TTC549 (cell line): ENCODE measurements at regions not wholly inside any gene's neighbourhood (a gene's known extent, or its start where the extent isn't known, plus 50 kb on each side); places are given as distances from the start of the nearest gene placed in this dataset.

Source experiments
- FAIRE-seq: peaks from 2 replicates; lab custom pipeline; 2012; peaks lifted over from hg19 to GRCh38; lab: Jason Lieb, UNC

- FAIRE-seq: no peak
These were observed 792.7 kb upstream of the CHD1 start for GRCh38 chr5:99721506-99721905.

DNA sequence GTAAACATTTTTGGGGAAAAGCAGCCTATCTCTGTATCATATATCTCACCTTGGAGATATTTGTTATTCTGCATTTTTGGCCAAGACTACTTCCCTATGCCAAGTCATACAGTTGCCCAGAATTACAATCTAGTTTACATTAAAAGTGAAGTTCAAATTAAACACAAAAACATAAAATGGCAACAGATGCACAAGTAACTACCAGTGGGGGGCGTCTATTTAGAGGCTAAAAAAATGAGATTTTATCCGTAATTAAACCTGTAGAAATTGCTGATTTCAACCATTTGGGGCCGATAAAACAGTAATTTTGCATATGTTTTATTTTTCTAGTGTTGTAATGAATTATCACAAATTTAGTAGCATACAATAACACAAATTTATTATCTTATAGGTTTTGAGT is 787.1 kb upstream of the CHD1 start:
- no peak for FAIRE-seq

DNA sequence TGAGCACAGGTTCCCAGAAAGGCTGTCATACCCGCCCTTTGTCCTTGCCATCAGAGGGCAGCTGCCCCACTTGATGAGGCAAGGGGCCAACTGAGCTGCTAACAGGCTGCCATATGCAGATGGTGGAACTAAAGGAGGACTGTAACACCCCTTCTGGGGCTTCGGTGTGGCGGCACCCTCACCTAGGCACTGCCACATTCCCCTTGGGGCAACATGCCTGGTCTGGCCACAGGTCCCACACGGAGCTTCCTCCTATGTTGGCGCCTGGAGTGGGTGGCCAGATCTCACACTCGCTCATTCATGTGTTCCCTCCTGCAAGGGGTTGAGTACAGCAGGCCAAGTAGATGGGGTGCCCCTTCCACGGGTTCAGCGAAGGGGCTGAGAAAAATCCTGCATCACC is 777.4 kb upstream of the CHD1 start:
- FAIRE-seq: no peak

- no peak for FAIRE-seq
These were observed 773.8 kb upstream of the CHD1 start for GRCh38 chr5:99702565-99702964.

GRCh38 chr5:99694884-99695283 is 766.1 kb upstream of the CHD1 start:
- no peak for FAIRE-seq

DNA sequence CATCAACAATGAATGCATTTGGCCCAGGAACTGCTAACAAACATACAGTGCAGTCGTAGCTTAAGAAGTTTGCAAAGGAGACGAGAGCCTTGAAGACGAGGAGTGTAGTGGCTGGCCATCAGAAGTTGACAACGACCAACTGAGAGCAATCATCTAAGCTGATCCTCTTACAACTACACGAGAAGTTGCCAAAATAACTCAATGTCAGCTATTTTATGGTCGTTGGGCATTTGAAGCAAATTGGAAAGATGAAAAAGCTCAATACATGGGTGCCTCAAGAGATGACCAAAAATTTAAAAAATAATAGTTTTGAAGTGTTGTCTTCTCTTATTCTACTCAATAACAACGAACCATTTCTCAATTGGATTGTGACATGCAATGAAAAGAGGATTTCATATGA is 757.7 kb upstream of the CHD1 start:
- no peak for FAIRE-seq

DNA sequence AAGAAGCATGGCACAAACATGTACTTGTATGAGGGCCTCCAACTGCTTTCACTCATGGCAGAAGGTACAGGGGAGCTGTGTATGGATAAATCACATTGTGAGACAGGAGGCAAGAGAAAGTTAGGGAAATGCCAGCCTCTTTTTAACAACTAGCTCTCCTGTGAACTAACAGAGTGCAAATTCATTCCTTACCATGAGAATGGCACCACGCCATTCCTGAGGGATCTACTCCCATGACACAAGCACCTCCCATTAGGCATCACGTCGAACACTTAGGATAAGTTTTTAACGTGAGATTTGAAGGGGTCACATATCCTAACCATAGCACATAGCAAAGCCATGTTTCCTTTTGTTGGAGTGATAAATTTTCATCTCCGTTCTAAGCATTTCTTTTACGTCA is 747.2 kb upstream of the CHD1 start:
- FAIRE-seq: no peak

GRCh38 chr5:99674101-99674500 is 745.3 kb upstream of the CHD1 start:
- no peak for FAIRE-seq

DNA sequence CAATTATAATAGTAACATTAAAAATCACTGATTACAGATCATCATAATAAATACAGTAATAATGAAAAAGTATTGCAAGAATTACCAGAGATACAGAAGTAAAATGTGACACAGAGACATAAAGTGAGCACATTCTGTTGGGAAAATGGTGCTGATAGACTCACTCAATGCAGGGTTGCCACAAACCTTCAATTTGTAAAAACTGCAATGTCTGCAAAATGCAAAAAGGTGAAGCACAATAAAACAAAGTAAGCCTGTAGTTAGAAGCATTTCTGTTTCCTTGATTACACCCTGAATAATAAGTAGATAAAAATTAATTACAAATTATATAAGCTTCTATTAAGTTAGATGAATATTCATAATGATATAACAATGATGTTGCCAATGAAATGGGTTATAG is 736.2 kb upstream of the CHD1 start:
- no peak for FAIRE-seq

- no peak for FAIRE-seq
These were observed 722.5 kb upstream of the CHD1 start for GRCh38 chr5:99651298-99651697.

- FAIRE-seq: no peak
These were observed 717.3 kb upstream of the CHD1 start for GRCh38 chr5:99646011-99646647.

GRCh38 chr5:99644822-99645221 is 716.0 kb upstream of the CHD1 start:
- FAIRE-seq: no peak

DNA sequence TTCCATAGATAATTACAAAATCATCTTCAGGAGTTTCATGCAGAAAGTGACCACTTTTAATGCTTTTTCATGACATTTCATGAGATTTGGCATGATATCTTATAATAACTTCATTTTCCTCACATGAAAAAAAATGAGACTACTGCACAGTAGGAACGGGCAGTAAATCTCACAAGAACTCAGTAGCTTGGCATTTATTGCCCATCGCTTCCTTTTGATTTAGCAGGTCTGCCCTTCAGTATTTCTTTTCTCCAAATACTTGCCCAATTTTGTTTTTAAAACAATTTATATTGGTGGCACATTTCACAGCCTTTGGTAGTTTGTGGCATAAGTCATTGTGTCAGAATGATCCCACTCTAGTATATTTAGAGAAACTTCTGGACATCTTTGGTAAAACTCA is 711.8 kb upstream of the CHD1 start:
- FAIRE-seq: no peak

DNA sequence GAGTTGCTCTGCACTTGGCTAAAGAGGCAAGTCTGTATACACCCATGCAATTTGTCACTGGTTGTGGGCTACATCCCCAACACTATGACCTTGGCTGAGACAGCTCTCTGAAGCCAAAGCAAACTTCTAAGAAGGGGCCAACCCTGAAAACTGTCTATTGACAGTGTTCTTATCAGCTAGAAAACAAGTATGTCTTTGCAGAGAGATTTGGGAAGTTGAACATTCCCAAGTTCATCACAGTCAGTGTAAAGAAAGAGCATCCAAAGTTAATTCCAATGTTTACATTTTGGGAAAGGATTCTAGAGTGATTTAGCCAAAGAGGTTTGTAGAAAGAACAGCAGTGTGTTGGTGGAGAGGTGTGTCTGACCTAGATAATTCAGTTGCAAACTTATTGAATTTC is 711.1 kb upstream of the CHD1 start:
- FAIRE-seq: no peak

DNA sequence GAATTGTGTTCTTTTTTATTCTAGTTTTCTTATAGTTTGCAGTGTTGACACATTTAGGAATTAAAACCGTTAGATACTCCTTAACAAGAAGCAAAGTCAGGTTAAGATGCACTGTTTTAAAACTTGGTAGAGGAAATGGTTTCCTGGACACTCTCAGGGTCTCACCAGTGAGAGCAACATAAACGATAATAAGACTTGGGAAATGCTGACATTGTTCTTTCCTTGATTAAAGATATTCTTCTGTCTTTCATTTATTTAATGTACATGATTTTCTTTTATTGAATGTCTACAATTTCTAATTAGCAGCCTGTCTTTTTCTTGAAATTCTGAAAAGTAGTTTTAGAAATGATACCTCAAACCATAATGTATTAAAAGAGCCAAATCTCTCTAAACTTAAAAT is 707.9 kb upstream of the CHD1 start:
- FAIRE-seq: no peak

DNA sequence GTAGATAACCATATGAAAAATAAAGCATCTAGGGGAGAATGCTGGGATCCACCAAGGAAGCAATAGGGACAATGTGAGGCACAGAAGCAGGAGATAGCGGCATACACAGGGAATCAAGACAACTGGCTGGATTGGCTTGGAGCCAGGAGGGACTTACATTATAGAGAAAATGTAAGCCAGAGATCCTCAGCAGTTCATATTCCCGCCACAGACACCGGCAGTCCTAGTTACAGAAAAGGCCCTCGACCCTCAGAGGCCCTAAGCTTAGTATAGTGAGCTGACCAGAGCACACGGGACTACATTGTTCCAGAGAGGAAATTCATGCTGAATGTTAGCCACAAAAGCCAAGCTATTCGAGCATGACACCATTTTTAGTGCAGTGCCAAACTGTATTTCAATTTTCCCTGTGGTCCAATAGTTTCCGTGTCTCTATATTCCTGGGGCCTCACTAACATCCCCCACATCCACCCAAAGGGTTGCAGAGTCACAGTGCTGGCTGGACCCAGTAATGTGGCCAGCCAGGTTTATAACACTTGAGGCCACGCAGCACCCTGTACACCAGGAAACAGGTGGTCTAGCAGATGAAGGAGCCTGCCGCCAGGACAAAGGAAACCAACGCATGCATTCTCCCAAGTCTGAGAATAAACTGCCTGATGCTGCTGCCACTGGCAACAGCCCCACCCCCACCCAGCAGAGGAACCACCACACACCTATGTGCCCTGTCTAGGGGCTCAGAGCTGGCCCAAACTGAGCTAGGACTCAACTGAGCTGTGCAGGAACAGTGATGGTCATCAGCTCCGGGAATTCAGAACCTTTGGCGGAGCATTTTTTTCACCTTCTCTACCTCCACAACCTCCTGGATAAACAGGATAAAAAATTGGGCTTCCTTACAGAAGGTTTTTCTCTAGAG is 693.2 kb upstream of the CHD1 start:
- no peak for FAIRE-seq

DNA sequence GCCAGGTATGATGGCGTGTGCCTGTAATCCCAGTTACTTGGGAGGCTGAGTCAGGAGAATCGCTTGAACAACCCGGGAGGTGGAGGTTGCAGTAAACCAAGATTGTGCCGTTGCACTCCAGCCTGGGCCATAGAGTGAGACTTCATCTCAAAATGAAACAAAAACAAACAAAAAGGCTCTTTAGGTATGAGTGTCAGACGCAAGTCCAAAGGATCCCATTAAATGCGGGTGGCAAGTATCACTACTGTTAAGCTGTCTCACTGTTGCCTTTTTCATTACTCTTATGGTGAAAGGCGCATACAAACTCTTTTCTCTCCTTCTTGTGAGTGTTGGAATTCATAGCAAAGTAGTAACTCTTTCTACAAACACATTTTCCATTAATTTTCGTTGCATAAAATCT is 688.5 kb upstream of the CHD1 start:
- FAIRE-seq: no peak

DNA sequence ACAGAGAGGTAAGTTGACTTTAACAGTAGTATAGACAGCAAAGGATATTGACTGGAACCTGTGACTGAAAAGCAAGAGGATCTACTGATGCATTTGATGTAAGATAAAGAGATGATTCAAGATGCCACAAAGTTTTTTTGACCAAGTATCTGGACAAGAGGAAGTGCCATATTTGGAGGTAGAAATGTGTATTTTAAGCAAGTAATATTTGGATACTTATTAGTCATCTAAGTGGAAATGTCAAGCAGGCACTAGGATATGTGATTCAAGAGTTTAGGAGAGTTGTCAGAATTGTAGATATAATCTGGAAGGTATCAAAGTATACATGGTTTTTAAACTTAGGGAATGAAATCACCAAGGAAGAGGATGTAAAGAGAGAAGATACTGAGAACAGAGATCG is 686.1 kb upstream of the CHD1 start:
- no peak for FAIRE-seq

DNA sequence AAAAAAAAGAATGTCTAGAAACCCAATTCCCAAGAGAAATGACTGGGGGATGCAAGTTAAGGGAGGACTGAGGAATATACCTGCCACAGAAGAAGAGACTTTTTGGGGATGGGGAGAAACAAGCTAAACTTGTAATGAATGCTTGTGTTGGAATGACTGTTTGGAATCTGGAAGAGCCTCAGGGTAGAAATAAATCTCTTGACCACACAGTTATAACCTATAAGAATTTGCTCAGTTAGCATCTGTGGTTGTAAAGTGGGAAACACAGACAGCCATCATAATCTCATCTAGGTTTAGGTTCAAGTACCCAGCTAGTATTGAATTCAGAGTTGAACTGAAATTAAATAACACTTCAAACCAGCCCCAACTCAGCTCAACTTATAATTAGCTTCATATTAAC is 678.3 kb upstream of the CHD1 start:
- no peak for FAIRE-seq

- FAIRE-seq: no peak
These were observed 677.1 kb upstream of the CHD1 start for GRCh38 chr5:99605904-99606303.

DNA sequence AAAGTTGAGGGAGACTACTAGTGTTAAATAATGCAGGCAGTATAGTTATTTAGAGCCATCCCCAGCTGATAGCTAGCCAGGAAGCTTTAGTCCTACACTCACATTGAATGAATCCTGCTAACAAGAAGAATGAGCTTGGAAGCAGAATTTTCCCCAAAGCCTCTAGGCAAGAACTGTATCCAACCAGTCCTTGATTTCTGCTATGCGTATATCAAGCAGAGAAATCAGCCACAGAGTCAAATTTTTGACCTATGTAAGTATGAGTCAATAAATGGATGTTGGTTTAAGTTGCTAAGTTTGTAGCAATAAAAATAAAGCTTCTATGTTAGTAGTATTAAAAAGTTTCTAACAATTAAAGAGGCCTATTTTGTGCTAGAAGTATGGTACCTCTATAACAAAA is 672.1 kb upstream of the CHD1 start:
- no peak for FAIRE-seq

GRCh38 chr5:99590806-99591205 is 662.0 kb upstream of the CHD1 start:
- no peak for FAIRE-seq

DNA sequence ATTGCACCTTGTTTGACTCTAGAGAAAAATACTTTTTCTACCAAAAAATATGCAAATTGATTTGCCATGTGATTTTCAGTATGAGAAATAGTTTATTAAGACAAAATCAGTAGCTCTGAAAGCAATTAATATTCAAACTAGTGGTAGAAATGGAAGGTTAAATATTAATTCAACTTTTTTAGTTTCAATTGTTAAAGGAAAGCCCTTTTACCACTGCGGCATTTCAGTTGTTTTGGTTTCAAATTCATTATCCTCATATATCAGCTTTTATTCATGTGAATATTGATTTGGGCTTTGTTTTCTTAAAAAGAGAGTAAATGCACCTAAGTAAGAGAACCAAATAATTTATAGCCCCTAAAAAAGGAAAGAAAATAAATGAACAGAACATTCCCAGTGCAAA is 660.6 kb upstream of the CHD1 start:
- no peak for FAIRE-seq

GRCh38 chr5:99587983-99588382 is 659.2 kb upstream of the CHD1 start:
- FAIRE-seq: no peak
